ENCODE measurements at regions not wholly inside any gene's neighbourhood (a gene's known extent, or its start where the extent isn't known, plus 50 kb on each side); places are given as distances from the start of the nearest gene placed in this dataset.
"Not testable (repeated sequence)": the region's sequence is repeated elsewhere in the genome, so short reads cannot be mapped to it uniquely, and the experiment has no call there.

GRCh38 chr7:49481075-49481474 lies 292.4 kb upstream of the VWC2 start:
- no peak for DNase-seq

GRCh38 chr7:49483142-49483541 lies 290.3 kb upstream of the VWC2 start:
- no peak for DNase-seq

GRCh38 chr7:49486974-49487829 lies 286.2 kb upstream of the VWC2 start:
- DNase-seq = no peak

GRCh38 chr7:49487830-49488140 lies 285.7 kb upstream of the VWC2 start:
- DNase-seq = no peak

- DNase-seq = no peak
Observed at GRCh38 chr7:49488573-49488972, 284.9 kb upstream of the VWC2 start.

- DNase-seq = no peak
Observed at GRCh38 chr7:49497471-49497870, 276.0 kb upstream of the VWC2 start.

GRCh38 chr7:49500741-49501140 lies 272.7 kb upstream of the VWC2 start:
- no peak for DNase-seq

GRCh38 chr7:49507206-49507605 lies 266.2 kb upstream of the VWC2 start:
- not testable (repeated sequence) for DNase-seq

GRCh38 chr7:49513911-49514310 lies 259.5 kb upstream of the VWC2 start:
- no peak for DNase-seq

- no peak for DNase-seq
Observed at GRCh38 chr7:49520951-49521350, 252.5 kb upstream of the VWC2 start.

- no peak for DNase-seq
Observed at GRCh38 chr7:49522111-49522510, 251.3 kb upstream of the VWC2 start.

- DNase-seq = no peak
Observed at GRCh38 chr7:49523870-49524269, 249.6 kb upstream of the VWC2 start.

GRCh38 chr7:49527182-49527581 lies 246.3 kb upstream of the VWC2 start:
- DNase-seq = no peak

- DNase-seq = no peak
Observed at GRCh38 chr7:49530481-49530880, 243.0 kb upstream of the VWC2 start.

- DNase-seq = no peak
Observed at GRCh38 chr7:49563693-49564378, 209.6 kb upstream of the VWC2 start.

- no peak for DNase-seq
Observed at GRCh38 chr7:49564379-49564714, 209.1 kb upstream of the VWC2 start.

- DNase-seq = no peak
Observed at GRCh38 chr7:49577576-49577975, 195.9 kb upstream of the VWC2 start.

GRCh38 chr7:49579408-49579807 lies 194.0 kb upstream of the VWC2 start:
- no peak for DNase-seq

- DNase-seq = no peak
Observed at GRCh38 chr7:49580000-49580399, 193.4 kb upstream of the VWC2 start.

GRCh38 chr7:49580761-49581160 lies 192.7 kb upstream of the VWC2 start:
- DNase-seq = no peak

- DNase-seq = no peak
Observed at GRCh38 chr7:49583440-49583839, 190.0 kb upstream of the VWC2 start.

- DNase-seq = no peak
Observed at GRCh38 chr7:49596701-49597491, 176.5 kb upstream of the VWC2 start.

- no peak for DNase-seq
Observed at GRCh38 chr7:49597805-49598204, 175.6 kb upstream of the VWC2 start.

All from renal pelvis (tissue), 1 donor.